Fibroblast of villous mesenchyme (primary cell): ENCODE measurements at regions not wholly inside any gene's neighbourhood (a gene's known extent, or its start where the extent isn't known, plus 50 kb on each side); places are given as distances from the start of the nearest gene placed in this dataset.
"Not testable (repeated sequence)": the region's sequence is repeated elsewhere in the genome, so short reads cannot be mapped to it uniquely, and the experiment has no call there.

ENCODE experiments used
- DNase-seq: peaks from one replicate; pipeline ENCODE4 v3.0.0-alpha.2; 2010; ENCODE audit warnings: low read depth
- H3K4me3 ChIP-seq: 2 replicates; pipeline ENCODE4 v1.5.1; 2011; ENCODE audit warnings: low read depth, mild to moderate bottlenecking, low read length
- CTCF ChIP-seq: IDR thresholded peaks from 2 replicates; pipeline ENCODE4 v1.5.1; 2012; ENCODE audit warnings: low read depth, mild to moderate bottlenecking, low read length; ENCODE audit not compliant: insufficient read depth

GRCh38 chr19:28312269-28312668 is 900.7 kb downstream of the UQCRFS1 start:
- H3K4me3 ChIP-seq: no peak overlapping the region
- no peak for TF ChIP-seq CTCF
- no peak for DNase-seq

GRCh38 chr19:28310829-28311228 is 902.1 kb downstream of the UQCRFS1 start:
- H3K4me3 ChIP-seq, DNase-seq: not testable (repeated sequence)

GRCh38 chr19:28309070-28309469 is 903.9 kb downstream of the UQCRFS1 start:
- DNase-seq: no peak
- no peak overlapping the region for H3K4me3 ChIP-seq
- no peak for TF ChIP-seq CTCF

- no peak for TF ChIP-seq CTCF
- no peak overlapping the region for H3K4me3 ChIP-seq
- no peak for DNase-seq
These were observed 905.0 kb downstream of the UQCRFS1 start for GRCh38 chr19:28307963-28308362.

GRCh38 chr19:28307487-28307886 is 905.5 kb downstream of the UQCRFS1 start:
- H3K4me3 ChIP-seq: no peak overlapping the region
- DNase-seq: no peak
- no peak for TF ChIP-seq CTCF

GRCh38 chr19:28305513-28305912 is 907.4 kb downstream of the UQCRFS1 start:
- no peak overlapping the region for H3K4me3 ChIP-seq
- no peak for DNase-seq
- TF ChIP-seq CTCF: no peak

- no peak overlapping the region for H3K4me3 ChIP-seq
- no peak for DNase-seq
- TF ChIP-seq CTCF: no peak
These were observed 909.4 kb downstream of the UQCRFS1 start for GRCh38 chr19:28303502-28303901.
